WTC11 (cell line): ENCODE measurements at regions not wholly inside any gene's neighbourhood (a gene's known extent, or its start where the extent isn't known, plus 50 kb on each side); places are given as distances from the start of the nearest gene placed in this dataset.

Experiments
- ZNF121 ChIP-seq: sonication (generic); formaldehyde crosslinking; IDR thresholded peaks from 2 replicates; pipeline ENCODE4 v1.8.0; 2023; ENCODE audit warnings: missing genetic modification reagents
- TF ChIP-seq, protein P1 (sequence below): fragments of 200-600 bp; IDR thresholded peaks from 2 replicates; pipeline ENCODE4 v1.8.0; 2022; ENCODE audit warnings: antibody characterized with exemption

DNA sequence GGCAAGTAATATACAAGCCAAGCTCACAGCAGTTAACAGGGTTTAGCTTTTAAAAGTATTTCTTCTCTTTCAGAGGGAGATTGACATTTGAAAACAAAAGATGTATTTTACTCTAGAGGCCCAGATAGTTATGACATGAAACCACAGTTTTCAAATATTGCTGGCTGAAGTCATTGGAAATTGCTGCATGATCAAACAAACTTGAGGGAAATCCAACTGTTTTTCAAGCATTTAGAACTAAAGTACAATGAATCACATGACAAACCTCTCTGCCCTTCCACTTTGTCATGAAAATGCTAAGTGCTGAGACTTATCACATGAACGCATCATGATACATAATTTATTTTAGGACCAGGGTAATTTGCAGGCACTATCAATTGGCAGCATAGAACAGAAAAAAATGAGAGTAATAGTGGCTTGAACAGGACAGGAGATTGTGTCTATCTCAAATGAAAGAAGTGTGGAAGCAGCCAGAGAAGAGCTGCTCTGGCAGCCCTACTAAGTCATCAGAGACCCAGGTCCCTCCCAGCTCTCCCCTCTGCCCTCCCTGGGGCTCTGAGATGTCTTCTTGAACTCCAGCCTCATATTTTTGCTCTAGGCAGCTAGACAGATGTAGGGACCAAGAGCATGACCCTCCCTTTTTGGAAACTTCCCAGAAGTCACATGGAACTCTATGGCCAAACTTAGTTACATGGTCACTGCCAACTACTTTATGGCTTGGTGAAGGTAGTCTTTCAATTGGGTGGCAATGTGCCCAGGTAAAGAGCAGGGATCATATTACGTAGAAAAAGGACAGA, 90.1 kb upstream of the PELI2 start:
- TF ChIP-seq, protein P1, sequence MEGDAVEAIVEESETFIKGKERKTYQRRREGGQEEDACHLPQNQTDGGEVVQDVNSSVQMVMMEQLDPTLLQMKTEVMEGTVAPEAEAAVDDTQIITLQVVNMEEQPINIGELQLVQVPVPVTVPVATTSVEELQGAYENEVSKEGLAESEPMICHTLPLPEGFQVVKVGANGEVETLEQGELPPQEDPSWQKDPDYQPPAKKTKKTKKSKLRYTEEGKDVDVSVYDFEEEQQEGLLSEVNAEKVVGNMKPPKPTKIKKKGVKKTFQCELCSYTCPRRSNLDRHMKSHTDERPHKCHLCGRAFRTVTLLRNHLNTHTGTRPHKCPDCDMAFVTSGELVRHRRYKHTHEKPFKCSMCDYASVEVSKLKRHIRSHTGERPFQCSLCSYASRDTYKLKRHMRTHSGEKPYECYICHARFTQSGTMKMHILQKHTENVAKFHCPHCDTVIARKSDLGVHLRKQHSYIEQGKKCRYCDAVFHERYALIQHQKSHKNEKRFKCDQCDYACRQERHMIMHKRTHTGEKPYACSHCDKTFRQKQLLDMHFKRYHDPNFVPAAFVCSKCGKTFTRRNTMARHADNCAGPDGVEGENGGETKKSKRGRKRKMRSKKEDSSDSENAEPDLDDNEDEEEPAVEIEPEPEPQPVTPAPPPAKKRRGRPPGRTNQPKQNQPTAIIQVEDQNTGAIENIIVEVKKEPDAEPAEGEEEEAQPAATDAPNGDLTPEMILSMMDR: no peak
- no peak for TF ChIP-seq ZNF121 (CRISPR knock-in tag)
